D721Med (cell line): ENCODE measurements at regions not wholly inside any gene's neighbourhood (a gene's known extent, or its start where the extent isn't known, plus 50 kb on each side); places are given as distances from the start of the nearest gene placed in this dataset.

ENCODE experiments used
- DNase-seq: peaks from one replicate; pipeline ENCODE4 v3.0.0; 2011; ENCODE audit warnings: low spot score; ENCODE audit not compliant: insufficient read length
- FAIRE-seq: peaks from 2 replicates; lab custom pipeline; 2011; peaks lifted over from hg19 to GRCh38; lab: Jason Lieb, UNC
- CTCF ChIP-seq: IDR thresholded peaks from 2 replicates; pipeline ENCODE4 v1.5.1; 2012; ENCODE audit warnings: mild to moderate bottlenecking, control low read depth; ENCODE audit not compliant: insufficient read depth; ENCODE audit errors: missing control alignments

GRCh38 chr15:62771234-62771633, 271.3 kb upstream of the TPM1 start:
- no peak for TF ChIP-seq CTCF
- no peak for DNase-seq
- FAIRE-seq, result no peak

GRCh38 chr15:62773369-62774165, 269.0 kb upstream of the TPM1 start:
- no peak for FAIRE-seq
- TF ChIP-seq CTCF, result no peak
- DNase-seq, result no peak

- FAIRE-seq (no peak), DNase-seq (no peak)
- TF ChIP-seq CTCF, result no peak
Observed at GRCh38 chr15:62775932-62776331, 266.6 kb upstream of the TPM1 start.

GRCh38 chr15:62777671-62778070, 264.9 kb upstream of the TPM1 start:
- TF ChIP-seq CTCF, result no peak
- DNase-seq (no peak), FAIRE-seq (no peak)

GRCh38 chr15:62779036-62779770, 263.3 kb upstream of the TPM1 start:
- DNase-seq, result no peak
- FAIRE-seq, result no peak

GRCh38 chr15:62779899-62780298, 262.6 kb upstream of the TPM1 start:
- DNase-seq, result no peak
- TF ChIP-seq CTCF, result no peak
- FAIRE-seq, result no peak

More at GRCh38 chr15:62779036-62779770, 263.3 kb upstream of the TPM1 start:
- TF ChIP-seq CTCF, result no peak
